ENCODE measurements at regions not wholly inside any gene's neighbourhood (a gene's known extent, or its start where the extent isn't known, plus 50 kb on each side); places are given as distances from the start of the nearest gene placed in this dataset.

DNA sequence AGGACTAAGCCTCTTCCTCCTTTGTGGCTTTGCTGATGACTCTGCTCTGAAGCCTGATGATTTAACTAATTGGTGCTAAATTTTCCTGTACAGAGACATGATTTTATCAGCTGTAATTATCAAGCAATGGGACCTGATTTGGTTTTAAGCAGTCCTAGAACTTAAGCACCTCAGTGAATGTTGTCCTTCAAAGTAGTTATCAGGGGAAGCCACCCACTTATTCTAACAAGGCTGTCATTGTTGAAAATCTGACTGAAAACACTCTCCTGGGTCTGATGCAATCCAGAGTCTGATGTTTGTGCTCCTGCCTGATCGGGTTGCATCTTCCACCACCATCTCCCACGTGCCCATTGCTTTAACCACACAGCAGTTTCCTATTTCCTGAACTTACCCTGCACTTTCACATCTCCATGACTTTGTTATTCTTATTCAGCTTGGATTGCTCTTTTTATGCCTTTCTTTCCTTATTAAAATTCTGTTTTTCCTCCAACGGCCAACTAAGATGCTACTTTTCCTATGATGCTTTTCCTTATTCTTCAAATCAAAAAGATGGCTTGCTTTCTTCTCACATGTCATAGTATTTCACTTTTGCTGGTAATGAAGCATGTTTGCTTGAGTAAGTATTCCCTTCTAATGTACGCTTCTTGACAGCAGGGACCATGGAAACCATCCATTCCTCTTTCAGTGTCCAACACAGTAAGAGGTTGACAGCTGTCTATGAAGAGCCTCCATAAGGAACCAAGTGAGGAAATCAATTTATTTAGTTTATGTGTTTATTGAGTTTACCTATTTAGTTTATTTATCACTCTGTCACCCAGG, 55.0 kb downstream of the S1PR1 start (continued):
- TF ChIP-seq, protein P1, sequence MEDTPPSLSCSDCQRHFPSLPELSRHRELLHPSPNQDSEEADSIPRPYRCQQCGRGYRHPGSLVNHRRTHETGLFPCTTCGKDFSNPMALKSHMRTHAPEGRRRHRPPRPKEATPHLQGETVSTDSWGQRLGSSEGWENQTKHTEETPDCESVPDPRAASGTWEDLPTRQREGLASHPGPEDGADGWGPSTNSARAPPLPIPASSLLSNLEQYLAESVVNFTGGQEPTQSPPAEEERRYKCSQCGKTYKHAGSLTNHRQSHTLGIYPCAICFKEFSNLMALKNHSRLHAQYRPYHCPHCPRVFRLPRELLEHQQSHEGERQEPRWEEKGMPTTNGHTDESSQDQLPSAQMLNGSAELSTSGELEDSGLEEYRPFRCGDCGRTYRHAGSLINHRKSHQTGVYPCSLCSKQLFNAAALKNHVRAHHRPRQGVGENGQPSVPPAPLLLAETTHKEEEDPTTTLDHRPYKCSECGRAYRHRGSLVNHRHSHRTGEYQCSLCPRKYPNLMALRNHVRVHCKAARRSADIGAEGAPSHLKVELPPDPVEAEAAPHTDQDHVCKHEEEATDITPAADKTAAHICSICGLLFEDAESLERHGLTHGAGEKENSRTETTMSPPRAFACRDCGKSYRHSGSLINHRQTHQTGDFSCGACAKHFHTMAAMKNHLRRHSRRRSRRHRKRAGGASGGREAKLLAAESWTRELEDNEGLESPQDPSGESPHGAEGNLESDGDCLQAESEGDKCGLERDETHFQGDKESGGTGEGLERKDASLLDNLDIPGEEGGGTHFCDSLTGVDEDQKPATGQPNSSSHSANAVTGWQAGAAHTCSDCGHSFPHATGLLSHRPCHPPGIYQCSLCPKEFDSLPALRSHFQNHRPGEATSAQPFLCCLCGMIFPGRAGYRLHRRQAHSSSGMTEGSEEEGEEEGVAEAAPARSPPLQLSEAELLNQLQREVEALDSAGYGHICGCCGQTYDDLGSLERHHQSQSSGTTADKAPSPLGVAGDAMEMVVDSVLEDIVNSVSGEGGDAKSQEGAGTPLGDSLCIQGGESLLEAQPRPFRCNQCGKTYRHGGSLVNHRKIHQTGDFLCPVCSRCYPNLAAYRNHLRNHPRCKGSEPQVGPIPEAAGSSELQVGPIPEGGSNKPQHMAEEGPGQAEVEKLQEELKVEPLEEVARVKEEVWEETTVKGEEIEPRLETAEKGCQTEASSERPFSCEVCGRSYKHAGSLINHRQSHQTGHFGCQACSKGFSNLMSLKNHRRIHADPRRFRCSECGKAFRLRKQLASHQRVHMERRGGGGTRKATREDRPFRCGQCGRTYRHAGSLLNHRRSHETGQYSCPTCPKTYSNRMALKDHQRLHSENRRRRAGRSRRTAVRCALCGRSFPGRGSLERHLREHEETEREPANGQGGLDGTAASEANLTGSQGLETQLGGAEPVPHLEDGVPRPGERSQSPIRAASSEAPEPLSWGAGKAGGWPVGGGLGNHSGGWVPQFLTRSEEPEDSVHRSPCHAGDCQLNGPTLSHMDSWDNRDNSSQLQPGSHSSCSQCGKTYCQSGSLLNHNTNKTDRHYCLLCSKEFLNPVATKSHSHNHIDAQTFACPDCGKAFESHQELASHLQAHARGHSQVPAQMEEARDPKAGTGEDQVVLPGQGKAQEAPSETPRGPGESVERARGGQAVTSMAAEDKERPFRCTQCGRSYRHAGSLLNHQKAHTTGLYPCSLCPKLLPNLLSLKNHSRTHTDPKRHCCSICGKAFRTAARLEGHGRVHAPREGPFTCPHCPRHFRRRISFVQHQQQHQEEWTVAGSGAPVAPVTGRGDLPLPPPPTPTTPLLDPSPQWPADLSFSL (CRISPR knock-in tag; IDR thresholded peaks at IDR 0.05) = no peak
- no peak for TF ChIP-seq ATRX (CRISPR knock-in tag; IDR thresholded peaks at IDR 0.05; ENCODE audit: borderline replicate concordance)
- TF ChIP-seq, protein P2, sequence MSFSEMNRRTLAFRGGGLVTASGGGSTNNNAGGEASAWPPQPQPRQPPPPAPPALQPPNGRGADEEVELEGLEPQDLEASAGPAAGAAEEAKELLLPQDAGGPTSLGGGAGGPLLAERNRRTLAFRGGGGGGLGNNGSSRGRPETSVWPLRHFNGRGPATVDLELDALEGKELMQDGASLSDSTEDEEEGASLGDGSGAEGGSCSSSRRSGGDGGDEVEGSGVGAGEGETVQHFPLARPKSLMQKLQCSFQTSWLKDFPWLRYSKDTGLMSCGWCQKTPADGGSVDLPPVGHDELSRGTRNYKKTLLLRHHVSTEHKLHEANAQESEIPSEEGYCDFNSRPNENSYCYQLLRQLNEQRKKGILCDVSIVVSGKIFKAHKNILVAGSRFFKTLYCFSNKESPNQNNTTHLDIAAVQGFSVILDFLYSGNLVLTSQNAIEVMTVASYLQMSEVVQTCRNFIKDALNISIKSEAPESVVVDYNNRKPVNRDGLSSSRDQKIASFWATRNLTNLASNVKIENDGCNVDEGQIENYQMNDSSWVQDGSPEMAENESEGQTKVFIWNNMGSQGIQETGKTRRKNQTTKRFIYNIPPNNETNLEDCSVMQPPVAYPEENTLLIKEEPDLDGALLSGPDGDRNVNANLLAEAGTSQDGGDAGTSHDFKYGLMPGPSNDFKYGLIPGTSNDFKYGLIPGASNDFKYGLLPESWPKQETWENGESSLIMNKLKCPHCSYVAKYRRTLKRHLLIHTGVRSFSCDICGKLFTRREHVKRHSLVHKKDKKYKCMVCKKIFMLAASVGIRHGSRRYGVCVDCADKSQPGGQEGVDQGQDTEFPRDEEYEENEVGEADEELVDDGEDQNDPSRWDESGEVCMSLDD (CRISPR knock-in tag; IDR thresholded peaks at IDR 0.05; ENCODE audit: borderline replicate concordance) = no peak
- no peak for TF ChIP-seq ZBTB7B (CRISPR knock-in tag; IDR thresholded peaks at IDR 0.05)
- TF ChIP-seq, protein P3, sequence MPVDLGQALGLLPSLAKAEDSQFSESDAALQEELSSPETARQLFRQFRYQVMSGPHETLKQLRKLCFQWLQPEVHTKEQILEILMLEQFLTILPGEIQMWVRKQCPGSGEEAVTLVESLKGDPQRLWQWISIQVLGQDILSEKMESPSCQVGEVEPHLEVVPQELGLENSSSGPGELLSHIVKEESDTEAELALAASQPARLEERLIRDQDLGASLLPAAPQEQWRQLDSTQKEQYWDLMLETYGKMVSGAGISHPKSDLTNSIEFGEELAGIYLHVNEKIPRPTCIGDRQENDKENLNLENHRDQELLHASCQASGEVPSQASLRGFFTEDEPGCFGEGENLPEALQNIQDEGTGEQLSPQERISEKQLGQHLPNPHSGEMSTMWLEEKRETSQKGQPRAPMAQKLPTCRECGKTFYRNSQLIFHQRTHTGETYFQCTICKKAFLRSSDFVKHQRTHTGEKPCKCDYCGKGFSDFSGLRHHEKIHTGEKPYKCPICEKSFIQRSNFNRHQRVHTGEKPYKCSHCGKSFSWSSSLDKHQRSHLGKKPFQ (CRISPR knock-in tag; IDR thresholded peaks at IDR 0.05; ENCODE audit: insufficient replicate concordance) = no peak
- no peak for TF ChIP-seq ZNF605 (CRISPR knock-in tag; IDR thresholded peaks at IDR 0.05)
- no peak for TF ChIP-seq ZBTB49 (CRISPR knock-in tag; IDR thresholded peaks at IDR 0.05; ENCODE audit: borderline replicate concordance)
- TF ChIP-seq ZNF75D (CRISPR knock-in tag; IDR thresholded peaks at IDR 0.05; ENCODE audit: borderline replicate concordance) = no peak
- TF ChIP-seq RORA (CRISPR knock-in tag; IDR thresholded peaks at IDR 0.05) = no peak
- no peak for TF ChIP-seq CBFB (CRISPR knock-in tag; IDR thresholded peaks at IDR 0.05)
- no peak for TF ChIP-seq ZNF550 (CRISPR knock-in tag; IDR thresholded peaks at IDR 0.05; ENCODE audit: borderline replicate concordance)

Measured in HepG2 (cell line).